HG02981 (cell line): ENCODE measurements at regions not wholly inside any gene's neighbourhood (a gene's known extent, or its start where the extent isn't known, plus 50 kb on each side); places are given as distances from the start of the nearest gene placed in this dataset.
"Not testable (repeated sequence)": the region's sequence is repeated elsewhere in the genome, so short reads cannot be mapped to it uniquely, and the experiment has no call there.

Source experiments
- ATAC-seq: cut with Tn5 transposase; IDR thresholded peaks from one replicate; pipeline ENCODE4 v1.9.1; 2021; ENCODE audit warnings: mild to moderate bottlenecking, moderate library complexity; ENCODE audit not compliant: unreplicated experiment

DNA sequence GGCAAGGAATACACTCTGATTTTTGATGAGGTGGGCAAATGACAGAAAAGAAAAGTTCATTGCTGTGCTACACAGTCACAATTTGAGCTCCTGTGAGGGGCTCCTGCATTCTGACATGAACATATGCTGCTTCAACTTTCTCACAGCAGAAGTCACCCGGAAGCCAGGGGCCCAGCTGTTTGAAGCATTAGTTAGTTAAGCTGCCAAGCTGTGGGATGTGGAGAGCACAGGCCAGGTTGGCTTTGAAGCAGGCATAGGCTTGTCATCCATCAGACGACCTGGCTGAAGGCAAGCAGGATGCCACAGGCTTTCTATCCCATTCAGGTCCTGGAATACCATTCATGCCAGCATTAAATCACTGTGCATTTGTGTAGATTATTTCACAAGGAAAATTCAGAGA, 63.1 kb downstream of the MTNR1B start:
- ATAC-seq = no peak

DNA sequence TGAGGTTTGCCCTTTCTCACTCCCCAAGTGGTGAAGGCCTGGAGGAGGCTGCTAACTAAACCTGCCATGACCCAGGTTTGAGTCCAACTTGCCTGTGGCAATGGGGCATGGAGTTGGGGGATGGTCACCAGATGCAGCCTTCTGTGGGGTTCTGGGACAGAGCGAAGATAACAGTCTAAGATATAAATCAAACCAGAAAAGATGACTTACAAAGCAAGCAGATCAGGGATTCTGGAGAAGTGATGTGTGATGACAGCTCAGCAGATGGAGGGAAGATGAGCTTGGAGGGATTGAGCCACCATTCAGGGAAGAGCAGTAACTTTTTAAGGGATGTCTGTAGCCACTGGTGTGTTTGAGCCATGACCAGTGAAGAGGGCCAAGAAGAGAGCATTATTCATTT, 63.6 kb downstream of the MTNR1B start:
- no peak for ATAC-seq

DNA sequence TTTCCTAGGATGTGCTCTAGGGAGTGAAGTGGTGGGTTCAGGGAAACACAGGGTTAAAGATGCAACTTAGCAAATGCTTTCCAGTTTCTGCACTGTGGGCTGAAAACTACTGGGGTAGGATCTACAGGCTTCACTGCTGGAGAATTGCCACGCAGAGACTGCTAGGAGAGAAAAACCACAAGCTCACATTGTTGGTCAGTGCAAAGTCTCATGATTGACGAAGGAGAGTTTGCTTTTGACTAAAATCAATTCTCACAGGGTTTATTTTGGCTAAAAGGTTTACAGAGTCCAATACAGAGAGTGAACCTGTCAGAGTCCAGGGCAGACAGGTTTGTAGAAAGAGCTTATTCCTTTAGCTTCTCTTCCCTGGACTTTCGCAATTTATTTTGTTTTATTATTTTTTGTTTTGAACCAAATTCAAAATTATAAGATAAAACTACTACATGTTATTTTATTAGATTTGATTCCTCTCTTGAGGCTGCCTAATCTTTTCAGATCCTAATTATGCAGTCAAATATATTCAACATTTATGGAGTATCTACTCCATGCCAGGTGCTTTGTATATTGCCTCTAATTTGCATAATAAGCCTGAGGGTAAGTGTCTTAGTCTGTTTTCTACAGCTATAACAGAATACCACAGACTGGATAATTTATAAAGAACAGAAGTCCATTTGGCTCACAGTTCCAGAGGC, 64.7 kb downstream of the MTNR1B start:
- no peak for ATAC-seq

DNA sequence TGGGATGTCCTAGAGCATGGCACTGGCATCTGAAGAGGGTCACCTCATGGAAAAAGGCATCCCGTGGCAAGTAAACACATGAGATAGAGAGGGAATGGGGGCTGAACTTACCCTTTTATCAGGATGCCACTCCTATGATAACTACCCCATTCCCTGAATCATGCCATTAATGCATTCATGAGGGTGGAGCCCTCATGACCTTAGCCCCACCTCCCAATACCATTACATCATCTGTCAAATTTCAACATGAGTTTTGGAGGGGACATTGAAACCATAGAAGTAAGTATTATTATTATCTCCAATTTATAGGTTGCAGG, 65.2 kb downstream of the MTNR1B start:
- no peak for ATAC-seq

DNA sequence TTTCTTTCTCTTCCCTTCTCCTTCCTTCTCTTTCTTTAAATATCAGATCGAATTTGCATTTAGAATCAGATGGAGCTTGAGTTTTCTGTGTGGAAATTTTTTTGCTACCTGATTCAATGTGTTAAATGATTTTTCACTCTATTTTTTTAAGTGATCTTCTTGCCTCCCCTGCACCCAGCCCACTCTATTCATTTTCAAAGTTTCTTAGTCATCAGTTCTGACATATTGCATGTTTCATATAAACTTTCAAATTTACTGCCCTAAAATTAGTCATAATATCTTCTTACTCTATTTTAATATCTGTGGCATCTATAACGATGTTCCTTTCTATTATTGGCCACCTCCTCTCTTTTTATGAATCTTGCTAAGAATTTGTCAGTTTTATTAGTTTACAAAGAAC, 69.1 kb downstream of the MTNR1B start:
- ATAC-seq = no peak

DNA sequence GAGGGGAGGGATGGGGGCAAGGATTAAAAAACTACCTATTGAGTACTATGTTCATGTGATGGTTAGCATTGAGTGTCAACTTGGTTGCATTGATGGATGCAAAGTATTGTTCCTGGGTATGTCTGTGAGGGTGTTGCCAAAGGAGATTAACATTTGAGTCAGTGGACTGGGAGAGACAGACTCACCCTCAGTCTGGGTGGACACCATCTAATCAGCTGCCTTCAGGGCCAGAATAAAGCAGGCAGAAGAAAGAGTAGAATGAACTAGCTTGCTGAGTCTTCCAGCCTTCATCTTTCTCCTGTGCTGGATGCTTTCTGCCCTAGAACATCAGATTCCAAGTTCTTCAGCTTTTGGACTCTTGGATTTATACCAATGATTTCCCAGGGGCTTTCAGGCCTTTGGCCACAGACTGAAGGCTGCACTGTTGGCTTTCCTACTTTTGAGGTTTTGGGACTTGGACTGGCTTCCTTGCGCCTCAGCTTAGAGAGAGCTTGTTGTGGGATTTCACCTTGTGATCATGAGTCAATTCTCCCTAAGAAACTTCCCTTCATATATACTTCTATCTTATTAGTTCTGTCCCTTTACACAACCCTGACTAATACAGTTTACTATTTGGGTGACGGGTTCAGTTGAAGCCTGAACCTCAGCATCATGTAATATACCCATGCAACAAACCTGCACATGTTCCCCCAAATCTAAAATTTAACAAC, 70.2 kb downstream of the MTNR1B start:
- no peak for ATAC-seq

DNA sequence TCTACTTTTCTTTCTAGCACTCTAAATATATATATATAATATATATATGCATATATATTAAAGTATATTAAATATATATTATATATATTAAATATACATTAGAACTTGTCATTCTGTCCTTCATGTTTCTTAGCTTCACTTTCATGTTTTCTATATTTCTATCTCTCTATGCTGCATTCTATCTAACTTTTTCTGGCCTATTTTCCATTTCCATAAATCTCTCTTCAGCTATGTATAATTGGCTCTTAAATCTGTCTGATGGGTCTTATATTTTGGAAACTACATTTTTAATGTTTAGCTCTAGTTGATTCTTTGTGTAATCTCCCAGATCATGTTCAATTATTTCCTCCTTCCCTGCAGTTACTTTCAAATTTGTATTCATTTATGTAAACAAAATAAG, 72.2 kb downstream of the MTNR1B start:
- no peak for ATAC-seq

DNA sequence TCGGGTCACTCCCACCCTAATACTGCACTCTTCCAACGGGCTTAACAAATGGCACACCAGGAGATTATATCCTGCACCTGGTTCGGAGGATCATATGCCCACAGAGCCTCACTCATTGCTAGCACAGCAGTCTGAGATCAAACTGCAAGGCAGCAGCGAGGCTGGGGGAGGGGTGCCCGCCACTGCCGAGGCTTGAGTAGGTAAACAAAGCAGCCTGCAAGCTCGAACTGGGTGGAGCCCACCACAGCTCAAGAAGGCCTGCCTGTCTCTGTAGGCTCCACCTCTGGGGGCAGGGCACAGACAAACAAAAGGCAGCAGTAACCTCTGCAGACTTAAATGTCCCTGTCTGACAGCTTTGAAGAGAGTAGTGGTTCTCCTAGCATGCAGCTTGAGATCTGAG, 73.7 kb downstream of the MTNR1B start:
- not testable (repeated sequence) for ATAC-seq

DNA sequence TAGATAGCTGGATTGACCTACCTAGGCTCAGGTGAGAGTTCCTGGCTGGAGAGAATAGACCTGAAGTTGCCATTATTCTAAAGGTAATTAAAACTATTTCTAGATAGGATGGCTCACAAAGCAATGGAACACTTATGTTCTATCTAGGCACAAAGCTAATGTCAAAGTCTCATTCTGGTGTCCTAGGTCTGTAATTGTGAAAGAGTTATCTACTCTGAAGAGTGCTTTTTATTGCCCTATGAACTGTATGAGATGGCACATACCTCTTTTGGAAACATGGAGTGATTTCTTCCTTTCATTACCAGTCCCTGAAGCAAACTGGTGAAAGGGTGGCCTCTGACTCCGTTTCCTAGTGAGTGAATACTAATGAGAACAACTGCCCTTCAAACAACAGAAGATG, 80.3 kb downstream of the MTNR1B start:
- ATAC-seq = no peak

DNA sequence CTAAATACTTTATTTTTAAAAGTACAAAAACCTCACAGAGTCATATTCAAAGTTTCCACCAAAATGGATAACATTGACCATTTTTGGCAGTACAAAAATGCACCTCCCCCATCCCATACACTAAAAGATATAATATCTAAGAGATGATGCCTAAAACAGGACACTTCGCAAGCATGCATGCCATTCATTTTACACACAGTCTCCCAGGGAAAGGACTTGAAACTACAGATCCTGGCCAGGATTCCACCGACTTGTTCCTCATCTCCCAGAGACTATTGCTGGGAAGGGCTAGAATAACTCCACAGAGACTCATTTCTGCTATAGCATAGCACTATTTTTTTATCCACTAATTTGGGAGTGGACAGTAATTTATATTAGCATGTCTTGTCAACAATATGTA, 81.7 kb downstream of the MTNR1B start:
- ATAC-seq = no peak

DNA sequence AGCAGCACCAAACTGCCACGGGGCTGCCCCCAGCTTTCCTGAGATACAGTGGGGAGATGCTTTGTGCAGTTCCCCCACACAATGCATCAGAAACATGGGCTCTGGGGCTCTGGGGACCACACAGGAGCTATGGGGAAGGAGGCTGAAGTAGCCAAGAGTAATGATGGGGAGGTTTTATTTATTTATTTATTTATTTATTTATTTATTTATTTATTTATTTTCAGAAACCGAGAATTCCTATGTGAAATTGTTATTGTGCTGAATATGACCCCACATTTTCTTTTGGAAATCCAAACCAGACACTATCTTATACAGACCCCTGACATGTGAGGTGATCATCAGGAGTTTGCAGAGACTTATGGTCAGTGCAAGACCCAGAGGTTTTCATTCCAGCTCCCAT, 84.4 kb downstream of the MTNR1B start:
- no peak for ATAC-seq

DNA sequence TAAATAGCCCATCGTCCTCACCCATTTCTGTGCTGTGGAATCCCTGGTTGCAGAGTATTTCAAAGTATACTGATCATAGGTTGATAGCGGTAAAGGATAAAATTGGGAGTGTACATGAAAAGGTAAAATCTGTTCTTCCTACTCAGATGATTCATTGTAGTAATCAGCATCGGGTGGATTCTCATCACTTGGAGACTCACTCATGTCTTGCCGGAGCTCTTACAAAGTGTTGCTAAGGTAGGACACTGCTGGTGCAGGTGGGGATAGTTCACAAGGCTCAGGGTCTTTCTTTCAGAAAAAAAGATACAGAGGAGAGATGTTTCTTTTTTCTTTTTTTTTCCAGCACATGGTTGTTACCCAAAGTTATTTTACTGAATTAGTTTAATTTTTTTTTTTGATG, 84.8 kb downstream of the MTNR1B start:
- ATAC-seq = no peak

DNA sequence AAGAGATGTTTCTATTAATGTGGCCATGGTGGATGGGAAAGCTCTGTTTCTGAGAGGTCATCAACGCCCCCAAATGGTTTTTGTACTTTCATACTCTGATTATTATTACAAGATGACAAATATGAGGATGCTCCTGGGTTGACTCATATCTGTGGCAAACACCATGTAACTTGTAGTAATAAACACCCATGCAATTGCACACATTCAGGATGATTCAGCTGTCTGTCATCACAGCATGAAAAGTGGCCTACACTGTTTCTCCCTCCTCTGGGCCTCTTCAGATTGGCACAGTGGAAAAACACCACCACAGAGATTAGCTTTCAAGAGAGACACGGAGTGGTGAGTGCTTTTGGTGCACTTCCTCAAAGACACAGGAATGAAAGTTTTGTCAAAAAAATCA, 85.4 kb downstream of the MTNR1B start:
- peak; percentile 52 for ATAC-seq

DNA sequence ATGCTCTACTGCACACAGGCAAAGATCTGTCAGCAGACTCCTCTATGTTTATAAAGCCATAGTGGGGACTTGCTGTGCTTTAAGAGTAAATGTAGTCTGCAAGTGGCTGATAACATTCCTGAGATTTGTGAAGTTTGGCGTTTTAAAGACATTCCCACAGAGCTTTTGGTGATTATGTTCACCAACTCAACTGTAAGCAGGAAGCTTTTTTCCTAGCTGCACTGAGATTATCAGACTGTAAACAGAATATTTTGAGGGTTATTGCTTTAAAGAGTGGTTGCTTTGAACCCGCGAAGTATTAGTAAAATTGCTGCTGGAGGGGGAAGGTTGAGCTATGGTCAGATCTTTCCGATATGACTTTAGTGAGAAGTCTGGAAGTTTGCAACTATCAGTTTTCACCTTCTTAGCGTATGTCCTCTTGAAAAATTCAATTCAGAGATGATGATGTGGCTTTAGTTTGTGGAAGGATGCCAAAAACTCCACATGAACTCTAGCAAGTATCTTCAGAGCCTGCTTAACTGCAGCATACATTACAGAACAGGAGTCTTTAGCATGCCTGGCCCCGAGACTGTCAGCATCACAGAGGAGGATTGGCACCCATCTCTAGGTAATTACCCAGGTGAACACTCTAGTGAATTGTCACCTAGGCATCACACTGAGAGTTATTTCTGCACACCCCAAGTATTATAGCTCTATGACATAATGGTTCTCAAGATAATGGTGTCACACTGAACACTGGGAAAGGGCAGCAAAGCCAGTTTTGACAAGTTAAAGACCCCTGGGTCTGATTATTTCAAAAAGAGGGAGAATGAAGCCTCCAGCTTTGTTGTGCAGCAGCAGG, 89.9 kb downstream of the MTNR1B start:
- no peak for ATAC-seq

DNA sequence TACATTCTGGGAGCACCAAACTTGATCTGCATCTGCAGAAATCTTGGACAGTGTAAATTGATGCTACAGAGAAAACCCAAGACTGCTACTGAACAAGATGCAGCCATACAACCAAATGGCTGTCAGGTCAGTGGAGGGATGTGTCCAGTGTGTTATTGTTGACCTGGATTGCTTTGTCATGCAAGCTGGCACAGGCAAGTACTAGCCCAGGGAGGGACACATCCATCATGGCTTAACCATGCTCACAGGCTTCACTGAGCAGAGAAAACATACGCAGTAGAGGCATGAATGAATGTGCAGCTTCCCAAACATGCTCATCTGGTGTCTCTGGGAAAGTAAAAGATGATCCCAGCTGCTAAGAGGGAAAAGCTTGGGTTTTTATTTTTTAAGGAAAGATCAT, 93.6 kb downstream of the MTNR1B start:
- no peak for ATAC-seq

DNA sequence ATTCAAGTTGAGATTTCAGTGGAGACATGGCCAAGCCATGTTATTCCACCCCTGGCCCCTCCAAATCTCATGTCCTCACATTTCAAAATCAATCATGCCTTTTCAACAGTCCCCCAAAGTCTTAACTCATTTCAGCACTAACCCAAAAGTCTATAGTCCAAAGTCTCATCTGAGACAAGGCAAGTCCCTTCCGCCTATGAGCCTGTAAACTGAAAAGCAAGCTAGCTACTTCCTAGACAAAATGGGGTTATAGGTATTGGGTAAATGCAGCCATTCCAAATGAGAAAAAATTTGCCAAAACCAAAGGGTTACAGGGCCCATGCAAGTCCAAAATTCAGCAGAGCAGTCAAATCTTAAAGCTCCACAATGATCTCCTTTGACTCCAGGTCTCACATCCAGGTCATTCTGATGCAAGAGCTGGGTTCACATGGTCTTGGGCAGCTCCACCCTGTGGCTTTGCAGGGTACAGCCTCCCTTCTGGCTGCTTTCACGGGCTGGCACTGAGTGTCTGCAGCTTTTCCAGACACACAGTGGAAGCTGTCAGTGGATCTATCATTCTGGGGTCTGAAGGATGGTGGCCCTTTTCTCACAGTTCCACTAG, 95.7 kb downstream of the MTNR1B start:
- ATAC-seq = not testable (repeated sequence)

DNA sequence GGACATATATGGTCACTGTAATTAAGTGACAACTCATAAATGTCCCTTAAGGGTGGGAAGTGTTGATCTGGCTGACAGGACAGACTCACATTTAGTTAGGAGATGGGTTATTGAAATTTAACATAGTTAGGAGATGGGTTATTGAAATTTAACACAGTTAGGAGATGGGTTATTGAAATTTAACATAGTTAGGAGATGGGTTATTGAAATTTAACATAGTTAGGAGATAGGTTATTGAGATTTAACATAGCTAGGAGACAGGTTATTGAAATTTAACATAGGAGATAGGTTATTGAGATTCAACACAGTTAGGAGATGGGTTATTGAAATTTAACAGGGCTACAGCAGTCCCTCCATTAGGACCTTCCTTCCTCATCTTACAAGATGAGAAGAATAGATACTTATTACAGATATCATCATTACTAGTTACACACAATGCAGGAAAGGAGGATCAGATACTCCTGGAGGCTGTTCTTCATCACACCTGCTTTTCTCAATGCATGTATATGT, 98.5 kb downstream of the MTNR1B start:
- ATAC-seq = no peak

DNA sequence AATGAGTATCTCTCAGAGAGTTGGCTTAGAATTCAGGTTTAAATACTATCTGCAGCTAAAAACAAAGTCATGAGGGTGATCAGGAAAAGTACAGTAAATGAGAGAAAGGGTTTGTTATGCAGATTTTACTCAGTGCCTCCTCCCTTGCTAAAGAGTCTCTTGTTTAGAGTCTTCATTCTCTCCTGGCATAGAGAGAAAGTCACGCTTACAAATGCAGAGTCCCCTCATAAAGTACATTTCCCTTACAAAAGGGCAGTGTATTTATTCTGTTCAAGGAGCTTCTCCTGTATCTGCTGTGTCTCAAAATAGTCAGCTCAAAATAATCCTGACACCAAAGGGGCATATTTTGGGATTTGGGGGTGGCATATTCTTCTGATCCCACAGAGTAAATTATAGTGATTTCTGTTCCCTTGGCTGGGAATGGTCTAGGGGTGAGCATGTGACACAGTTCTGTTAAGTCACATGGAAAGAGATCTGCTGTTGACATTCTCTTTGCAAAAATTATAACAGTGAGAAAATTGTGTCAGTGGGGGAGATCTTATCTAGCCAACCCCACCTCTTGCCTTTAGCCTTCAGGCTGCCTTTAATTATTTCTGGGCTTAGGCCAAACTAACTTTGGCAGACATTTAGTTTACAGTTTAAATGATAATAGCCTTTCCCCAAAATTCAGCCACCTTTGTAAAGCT, 102.9 kb downstream of the MTNR1B start:
- no peak for ATAC-seq

DNA sequence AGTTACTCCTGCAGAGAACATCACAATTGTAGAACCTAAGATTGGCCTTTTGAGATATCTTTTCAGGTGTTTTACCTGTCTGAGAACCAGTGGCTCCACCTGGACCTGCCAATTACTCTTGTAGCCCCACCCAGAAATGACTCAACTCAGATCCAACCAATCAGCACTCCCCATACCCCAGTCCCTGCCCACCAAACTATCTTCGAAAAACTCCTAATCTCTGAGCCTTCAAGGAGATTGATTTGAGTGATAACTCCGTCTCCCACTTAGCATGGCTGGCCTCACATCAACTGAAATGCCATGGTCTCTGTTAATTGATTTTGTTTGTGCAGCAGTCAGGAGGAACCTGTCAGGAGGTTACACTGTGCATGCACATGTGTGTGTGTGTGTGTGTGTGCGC, 103.6 kb downstream of the MTNR1B start:
- ATAC-seq = no peak

DNA sequence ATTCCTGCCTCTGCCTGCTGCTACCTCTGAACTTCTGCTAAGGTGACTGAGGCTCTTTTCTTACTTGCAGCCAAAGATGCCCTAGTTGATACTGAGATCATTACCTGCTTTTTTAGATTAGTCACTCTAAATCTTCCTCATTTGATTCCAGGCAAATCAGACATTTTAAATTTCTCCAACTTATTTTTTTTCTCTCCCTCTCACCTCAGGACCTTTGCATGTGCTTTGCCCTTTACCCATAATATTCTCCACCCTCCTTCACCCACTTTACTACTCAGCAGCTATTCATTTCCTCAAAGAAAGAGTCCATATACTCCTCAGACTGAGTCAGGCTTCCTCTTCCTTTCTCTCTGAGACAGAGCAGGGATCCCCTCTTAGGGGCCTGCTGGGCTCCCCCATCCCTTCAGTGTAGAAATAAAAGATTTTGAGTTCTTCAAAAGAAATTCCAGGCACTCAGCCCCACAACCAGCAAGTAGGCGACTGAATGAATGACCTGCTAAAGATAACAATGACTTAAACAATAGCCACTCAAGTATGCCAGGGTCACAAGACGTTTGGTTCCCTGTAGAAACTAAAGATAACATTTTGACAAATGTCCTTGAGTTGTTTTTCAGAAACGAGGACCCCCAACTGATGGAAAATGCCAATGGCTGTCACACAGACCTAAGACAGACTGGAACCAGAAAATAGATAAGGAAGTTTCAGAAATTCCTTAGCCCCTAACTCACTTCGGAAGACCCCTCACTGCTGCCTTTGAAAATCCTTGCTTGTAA, 104.2 kb downstream of the MTNR1B start:
- no peak for ATAC-seq
